Sigmoid colon (tissue), 6 donors: ENCODE measurements at regions not wholly inside any gene's neighbourhood (a gene's known extent, or its start where the extent isn't known, plus 50 kb on each side); places are given as distances from the start of the nearest gene placed in this dataset.

Experiments used
- DNase-seq: peaks from one replicate; pipeline ENCODE4 v3.0.0-alpha.2; 2019
- H3K27ac ChIP-seq, 4 donors: fragments of 200-600 bp; sonication (generic); one replicate each; pipeline ENCODE4 v1.5.1; 2016 to 2019; ENCODE audit warnings: mild to moderate bottlenecking in 1 of 4
- H3K27me3 ChIP-seq, 3 donors: fragments of 200-600 bp; sonication (generic); one replicate each; pipeline ENCODE4 v1.5.1; 2019; ENCODE audit warnings: mild to moderate bottlenecking in 1 of 3
- H3K36me3 ChIP-seq, 4 donors: fragments of 200-600 bp; sonication (generic); one replicate each; pipeline ENCODE4 v1.5.1; 2016 to 2019
- H3K4me1 ChIP-seq, 4 donors: fragments of 200-600 bp; sonication (generic); one replicate each; pipeline ENCODE4 v1.5.1; 2017 to 2019
- H3K4me3 ChIP-seq, 4 donors: fragments of 200-600 bp; sonication (generic); one replicate each; pipeline ENCODE4 v1.5.1; 2017 to 2019; ENCODE audit warnings: mild to moderate bottlenecking in 2 of 4, moderate library complexity in 1 of 4
- H3K9me3 ChIP-seq, 4 donors: fragments of 200-600 bp in 3 of 4; sonication (generic) in 3 of 4; one replicate each; pipeline versions ENCODE4 v1.5.1 to v1.6.1; 2013 to 2019
- EP300 ChIP-seq, 4 donors: sonication (generic); formaldehyde crosslinking; IDR thresholded peaks; one replicate each; pipeline ENCODE4 v1.6.1; 2017; ENCODE audit warnings: antibody characterized with exemption in 4 of 4
- POLR2A ChIP-seq, 2 donors: fragments of 450-650 bp; IDR thresholded peaks; one replicate each; pipeline ENCODE4 v1.6.1; 2016; ENCODE audit warnings: antibody characterized with exemption in 2 of 2, mild to moderate bottlenecking in 2 of 2, moderate library complexity in 2 of 2
- POLR2AphosphoS5 ChIP-seq, 4 donors: sonication (generic); formaldehyde crosslinking; IDR thresholded peaks; one replicate each; pipeline ENCODE4 v1.6.1; 2017; ENCODE audit warnings: antibody characterized with exemption in 4 of 4
- WGBS, 2 donors: extraction: QIAGEN DNeasy Blood & Tissue Kit; methylation state at CpG; one replicate each; pipeline ENCODE4 v1.1.7; 2013; 5-methylcytosine and 5-hydroxymethylcytosine counted together
- intact Hi-C: fragments of 100-400 bp; cut with DNase I; formaldehyde crosslinking; loops from one replicate; pipeline ENCODE4 v1.15.1; 2023
- TF ChIP-seq, protein P1 (sequence below), 4 experiments: fragments of 450-650 bp in 3 of 4; fragments of 200-600 bp in 1 of 4; IDR thresholded peaks; one replicate each; pipeline ENCODE4 v1.5.1; 2016 to 2019; ENCODE audit warnings: antibody characterized with exemption in 4 of 4, mild to moderate bottlenecking in 3 of 4, moderate library complexity in 2 of 4
- donor health status: healthy with polysubstance abuse.
- donor health status: healthy.

GRCh38 chr18:10035281-10035991 is 121.6 kb downstream of the VAPA start:
- no peak overlapping the region for H3K4me3 ChIP-seq
- intact Hi-C loops: no loop called here
- TF ChIP-seq POLR2A (IDR thresholded peaks at IDR 0.05) (no peak), POLR2AphosphoS5 (IDR thresholded peaks at IDR 0.05) (no peak), EP300 (IDR thresholded peaks at IDR 0.05) (no peak)
- TF ChIP-seq, protein P1, sequence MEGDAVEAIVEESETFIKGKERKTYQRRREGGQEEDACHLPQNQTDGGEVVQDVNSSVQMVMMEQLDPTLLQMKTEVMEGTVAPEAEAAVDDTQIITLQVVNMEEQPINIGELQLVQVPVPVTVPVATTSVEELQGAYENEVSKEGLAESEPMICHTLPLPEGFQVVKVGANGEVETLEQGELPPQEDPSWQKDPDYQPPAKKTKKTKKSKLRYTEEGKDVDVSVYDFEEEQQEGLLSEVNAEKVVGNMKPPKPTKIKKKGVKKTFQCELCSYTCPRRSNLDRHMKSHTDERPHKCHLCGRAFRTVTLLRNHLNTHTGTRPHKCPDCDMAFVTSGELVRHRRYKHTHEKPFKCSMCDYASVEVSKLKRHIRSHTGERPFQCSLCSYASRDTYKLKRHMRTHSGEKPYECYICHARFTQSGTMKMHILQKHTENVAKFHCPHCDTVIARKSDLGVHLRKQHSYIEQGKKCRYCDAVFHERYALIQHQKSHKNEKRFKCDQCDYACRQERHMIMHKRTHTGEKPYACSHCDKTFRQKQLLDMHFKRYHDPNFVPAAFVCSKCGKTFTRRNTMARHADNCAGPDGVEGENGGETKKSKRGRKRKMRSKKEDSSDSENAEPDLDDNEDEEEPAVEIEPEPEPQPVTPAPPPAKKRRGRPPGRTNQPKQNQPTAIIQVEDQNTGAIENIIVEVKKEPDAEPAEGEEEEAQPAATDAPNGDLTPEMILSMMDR (IDR thresholded peaks at IDR 0.05): no peak
- H3K27ac ChIP-seq: peak overlapping the region in 2 of 4 donors; percentile 13 to 15
- WGBS, 2 donors: 84 to 85% methylated on average over 13 of the region's 13 CpGs
- no peaks in the 10 kb centered on the region for H3K36me3 ChIP-seq
- no peaks in the 10 kb centered on the region for H3K27me3 ChIP-seq
- no peaks in the 10 kb centered on the region for H3K9me3 ChIP-seq
- peaks cover 0 to 56% (median 25%) of the 10 kb centered on the region in 4 donors for H3K4me1 ChIP-seq
- no peak for DNase-seq

- Histone ChIP-seq H3K27ac (peak overlapping the region in 1 of 4 donors; percentile 13), H3K4me3 (no peak overlapping the region), H3K4me1 (peaks cover 0 to 66% (median 32%) of the 10 kb centered on the region in 4 donors), H3K36me3 (no peaks in the 10 kb centered on the region), H3K9me3 (no peaks in the 10 kb centered on the region), H3K27me3 (no peaks in the 10 kb centered on the region)
- intact Hi-C loops: no loop called here
- DNase-seq: no peak
- TF ChIP-seq POLR2A (IDR thresholded peaks at IDR 0.05) (no peak), EP300 (IDR thresholded peaks at IDR 0.05) (no peak), POLR2AphosphoS5 (IDR thresholded peaks at IDR 0.05) (no peak)
- TF ChIP-seq, protein P1 (IDR thresholded peaks at IDR 0.05): no peak
- WGBS, 2 donors: 89 to 96% methylated on average over 6 of the region's 6 CpGs
Observed at GRCh38 chr18:10036479-10036878, 122.7 kb downstream of the VAPA start.

DNA sequence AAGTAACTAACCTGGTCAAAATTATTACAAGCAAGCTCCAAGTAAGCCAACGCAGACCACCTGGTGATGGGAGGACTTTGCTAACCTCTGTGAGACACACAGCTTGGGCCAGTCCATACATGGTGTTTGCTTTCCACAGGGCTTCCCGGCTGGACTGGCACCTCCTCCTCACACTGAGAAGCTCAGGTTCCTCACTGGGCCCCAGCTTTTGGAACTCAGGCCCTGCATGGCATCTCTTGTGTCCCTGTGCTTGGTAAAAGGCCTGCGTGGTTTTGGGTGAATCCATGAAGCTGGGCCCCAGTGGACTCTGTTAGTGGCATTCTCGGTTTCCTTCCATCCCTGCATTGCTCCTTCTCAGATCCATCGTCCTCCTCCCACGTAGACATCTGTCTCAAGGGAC is 123.4 kb downstream of the VAPA start:
- WGBS, 2 donors: 91 to 93% methylated on average over 6 of the region's 6 CpGs
- intact Hi-C loops: no loop called here
- TF ChIP-seq, protein P1 (IDR thresholded peaks at IDR 0.05): no peak
- TF ChIP-seq POLR2A (IDR thresholded peaks at IDR 0.05) (no peak), POLR2AphosphoS5 (IDR thresholded peaks at IDR 0.05) (no peak), EP300 (IDR thresholded peaks at IDR 0.05) (no peak)
- H3K9me3 ChIP-seq: peaks cover 0 to 3% (median 2%) of the 10 kb centered on the region in 4 donors
- DNase-seq: no peak
- H3K27me3 ChIP-seq: no peaks in the 10 kb centered on the region
- H3K27ac ChIP-seq: no peak overlapping the region
- no peak overlapping the region for H3K4me3 ChIP-seq
- H3K4me1 ChIP-seq: peaks cover 0 to 71% (median 35%) of the 10 kb centered on the region in 4 donors
- H3K36me3 ChIP-seq: no peaks in the 10 kb centered on the region

- Histone ChIP-seq H3K9me3 (peaks cover 0 to 12% (median 7%) of the 10 kb centered on the region in 4 donors), H3K4me1 (peaks cover 0 to 62% (median 25%) of the 10 kb centered on the region in 4 donors), H3K27me3 (no peaks in the 10 kb centered on the region), H3K27ac (no peak overlapping the region), H3K4me3 (no peak overlapping the region), H3K36me3 (no peaks in the 10 kb centered on the region)
- no peak for DNase-seq
- TF ChIP-seq POLR2A (IDR thresholded peaks at IDR 0.05): no peak
- TF ChIP-seq, protein P1 (IDR thresholded peaks at IDR 0.05): no peak
- intact Hi-C loops: no loop called here
- WGBS, 2 donors: 77 to 81% methylated on average over 2 of the region's 2 CpGs
Observed at GRCh38 chr18:10038268-10038667, 124.5 kb downstream of the VAPA start.
